NCI-H345 treated with DMSO at 0.1 percent for 48 hours (cell line): ENCODE measurements at regions not wholly inside any gene's neighbourhood (a gene's known extent, or its start where the extent isn't known, plus 50 kb on each side); places are given as distances from the start of the nearest gene placed in this dataset.
A peak's percentile ranks its signal among the peaks of the same experiment; 100 is the strongest.

Experiments used
- DNase-seq: peaks from one replicate; lab custom pipeline; 2025; ENCODE audit not compliant: unreplicated experiment; lab: John Stamatoyannopoulos, UW

DNA sequence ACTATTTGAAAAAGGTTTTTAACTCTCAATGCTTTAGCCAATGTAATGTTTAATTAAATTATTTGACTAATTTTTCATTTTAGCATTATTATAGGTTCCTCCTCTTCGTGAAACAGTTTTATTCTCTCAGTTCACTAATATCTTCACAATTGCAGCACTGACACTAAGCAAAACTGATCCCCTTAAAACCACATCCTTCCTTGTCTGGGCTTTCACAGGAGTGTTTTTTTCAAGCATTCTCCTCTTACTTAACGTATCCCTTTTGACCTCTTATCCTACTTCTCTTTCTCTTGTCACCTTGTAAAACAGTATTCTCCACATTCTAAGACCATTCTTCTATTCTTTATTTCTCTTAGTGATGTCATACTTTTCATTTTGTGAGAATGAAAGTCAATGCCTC lies 112.8 kb downstream of the DSC3 start:
- no peak for DNase-seq

GRCh38 chr18:30929065-30929464 lies 113.5 kb downstream of the DSC3 start:
- DNase-seq: no peak

DNA sequence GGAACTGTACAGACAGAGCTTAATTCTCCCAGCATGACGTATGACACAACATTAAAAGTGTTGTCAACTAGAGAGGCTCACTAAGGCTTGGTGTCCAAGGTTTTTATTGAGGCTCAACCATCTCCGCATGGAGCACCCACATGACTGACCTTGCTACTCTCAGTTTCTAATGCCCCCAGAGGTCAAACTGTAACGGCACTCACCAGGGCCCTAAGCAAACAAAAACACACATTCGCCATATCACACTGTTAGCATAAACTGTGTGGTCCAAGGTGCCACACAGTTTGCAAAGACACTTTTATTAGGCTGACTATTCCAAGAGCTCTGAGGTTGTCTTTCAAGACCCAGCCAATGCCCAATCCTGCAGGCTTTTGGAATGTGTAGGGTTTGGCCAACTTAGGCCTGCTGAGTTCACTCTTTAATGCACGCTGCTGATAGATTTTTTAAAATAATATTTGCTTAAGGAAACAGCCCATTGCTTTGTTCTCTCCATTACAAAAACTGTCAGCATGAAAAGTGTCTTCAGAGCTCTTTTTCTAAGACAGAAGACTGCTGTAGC lies 114.9 kb downstream of the DSC3 start:
- DNase-seq: no peak

DNA sequence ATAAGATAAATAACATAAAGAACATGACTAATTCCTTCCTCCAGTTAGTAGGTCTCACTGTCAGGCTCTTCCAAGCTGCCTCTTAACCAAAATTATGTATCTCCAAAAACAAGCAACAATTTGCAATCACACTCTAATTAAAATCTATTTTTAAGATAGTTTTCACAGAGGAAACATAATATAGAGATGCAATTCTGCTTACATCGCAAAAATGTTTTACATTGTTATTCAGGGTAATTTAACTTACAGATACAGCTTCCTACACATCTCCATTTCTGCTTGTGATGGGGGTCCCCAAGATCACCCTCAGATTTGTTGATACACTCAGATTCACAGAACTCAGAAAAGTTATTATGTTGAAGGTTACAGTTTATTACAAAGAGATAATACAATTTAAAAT lies 115.5 kb downstream of the DSC3 start:
- no peak for DNase-seq

DNA sequence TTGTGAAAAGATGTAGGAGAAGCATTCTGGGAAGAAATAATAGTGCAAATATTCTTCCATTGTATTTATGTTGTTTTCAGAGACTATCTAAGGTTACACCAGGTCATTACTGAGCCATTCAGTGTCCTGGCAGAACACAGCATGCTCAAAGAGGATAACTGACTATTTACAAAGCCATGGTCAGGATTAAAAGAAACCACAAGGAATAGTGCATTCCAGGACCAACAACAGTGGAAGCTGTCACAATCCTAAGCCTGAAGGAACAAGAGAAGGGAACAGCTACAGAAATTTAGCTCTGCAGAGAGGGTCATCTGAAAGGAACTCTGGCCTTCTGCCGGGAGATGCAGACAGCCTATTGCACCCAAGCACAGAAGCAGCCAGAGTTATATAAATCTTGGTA lies 116.7 kb downstream of the DSC3 start:
- DNase-seq: no peak

- DNase-seq: no peak
These were observed 121.8 kb downstream of the DSC3 start for GRCh38 chr18:30920757-30921156.

DNA sequence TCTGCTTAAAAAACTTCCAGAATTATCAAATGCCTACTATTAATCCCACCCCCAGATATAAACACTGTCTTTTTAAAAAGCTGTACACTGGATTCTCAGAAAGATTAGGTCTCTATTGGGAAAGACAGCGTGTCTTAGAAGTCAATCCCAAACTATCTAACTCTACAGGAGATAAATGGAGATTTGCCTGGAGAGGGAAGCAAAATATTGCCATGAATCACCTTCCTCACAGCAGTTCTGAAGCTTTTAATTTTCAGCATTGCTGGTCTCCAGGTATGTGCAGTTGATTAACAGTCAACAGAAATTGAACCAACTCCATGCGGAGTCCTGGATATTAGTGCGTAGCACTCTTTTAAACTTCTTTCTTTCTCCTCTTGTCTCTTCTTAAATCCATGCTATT lies 122.2 kb downstream of the DSC3 start:
- DNase-seq: no peak

- no peak for DNase-seq
These were observed 124.9 kb downstream of the DSC3 start for GRCh38 chr18:30917651-30918050.

DNA sequence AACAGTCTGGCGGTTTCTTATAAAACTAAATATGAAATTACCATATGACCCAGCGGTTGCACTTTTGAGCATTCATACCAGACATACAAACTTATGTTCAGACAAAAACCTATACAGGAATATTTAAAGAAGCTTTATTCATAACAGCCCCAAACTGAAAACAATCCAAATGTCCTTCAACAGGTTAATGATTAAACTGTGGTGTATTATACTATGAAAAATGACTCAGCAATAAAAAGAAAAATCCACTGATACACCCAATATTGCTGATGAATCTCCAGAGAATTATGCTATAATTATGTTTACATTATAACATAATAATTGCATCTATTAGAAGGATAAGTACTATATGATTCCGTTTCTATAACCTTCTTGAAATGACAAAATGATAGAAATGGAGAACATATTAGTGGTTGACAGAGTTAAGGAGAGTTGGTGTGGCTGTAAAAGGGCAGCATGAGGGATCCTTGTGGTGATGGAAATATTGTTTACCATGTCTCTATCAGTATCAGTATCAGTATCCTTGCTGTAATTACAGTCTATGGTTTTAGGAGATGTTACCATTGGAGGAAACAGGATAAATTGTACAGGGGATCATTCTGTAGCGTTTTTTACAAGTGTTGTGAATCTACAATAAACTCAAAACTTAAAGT lies 127.1 kb downstream of the DSC3 start:
- DNase-seq: no peak

DNA sequence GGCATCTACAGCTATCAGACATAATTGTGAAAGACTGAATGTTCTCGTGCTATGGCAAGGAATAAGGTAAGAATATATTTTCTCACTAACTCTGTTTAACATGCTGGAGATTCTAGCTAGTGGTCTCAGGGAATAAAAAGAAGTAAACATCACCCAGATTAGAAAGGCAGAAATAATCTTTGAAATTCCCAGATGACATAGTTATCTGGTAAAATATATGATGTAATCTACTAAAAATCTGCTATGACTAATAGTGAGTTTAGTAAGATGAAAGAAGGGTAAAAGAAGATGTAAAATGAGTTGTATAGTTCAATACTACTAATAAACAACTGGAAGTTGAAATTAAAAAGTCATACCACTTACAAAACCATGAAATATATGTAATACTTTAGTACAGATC lies 134.2 kb downstream of the DSC3 start:
- DNase-seq: no peak

DNA sequence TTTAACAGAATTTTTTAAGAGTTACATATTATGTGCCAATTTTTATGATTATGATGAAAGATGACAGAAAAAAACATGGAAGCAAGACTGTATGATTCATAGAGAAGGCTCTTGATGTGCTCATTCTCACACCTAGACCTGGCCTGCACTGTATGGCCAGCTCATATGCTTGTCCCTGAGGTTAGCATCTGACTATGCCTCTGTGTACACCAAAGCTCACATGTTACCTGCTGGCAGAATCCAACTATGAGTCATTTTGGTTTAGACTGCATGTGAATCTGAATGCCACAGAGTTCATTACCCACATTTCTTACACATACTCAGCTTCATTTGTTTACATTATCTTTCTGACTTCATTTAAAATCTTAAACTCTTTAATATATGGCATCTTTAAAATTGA lies 139.0 kb downstream of the DSC3 start:
- DNase-seq: no peak

GRCh38 chr18:30889519-30890301 lies 152.8 kb downstream of the DSC3 start:
- peak; percentile 21 for DNase-seq

- DNase-seq: no peak
These were observed 154.2 kb downstream of the DSC3 start for GRCh38 chr18:30888344-30888743.

DNA sequence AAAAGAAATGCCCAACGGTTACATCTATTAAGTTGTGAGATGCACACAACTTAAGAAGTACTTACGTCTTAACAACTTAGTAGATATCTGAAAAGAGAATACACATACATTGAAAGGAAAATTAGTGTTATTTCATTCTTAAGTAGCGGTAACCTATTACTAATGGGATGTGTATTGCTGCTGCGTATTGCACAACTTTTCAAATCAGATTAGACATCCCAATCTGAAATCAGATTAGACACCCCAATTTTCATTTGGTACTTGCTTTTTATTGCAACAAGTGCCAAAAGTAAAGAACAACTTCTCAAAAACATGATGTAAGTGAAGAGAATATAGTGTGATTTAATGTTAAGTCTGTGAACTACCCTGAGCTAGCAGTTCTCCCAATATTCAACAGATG lies 155.5 kb downstream of the DSC3 start:
- DNase-seq: no peak

GRCh38 chr18:30870466-30870865 lies 172.1 kb downstream of the DSC3 start:
- no peak for DNase-seq

GRCh38 chr18:30862900-30863299 lies 179.6 kb downstream of the DSC3 start:
- no peak for DNase-seq

- DNase-seq: no peak
These were observed 181.8 kb downstream of the DSC3 start for GRCh38 chr18:30860741-30861140.

DNA sequence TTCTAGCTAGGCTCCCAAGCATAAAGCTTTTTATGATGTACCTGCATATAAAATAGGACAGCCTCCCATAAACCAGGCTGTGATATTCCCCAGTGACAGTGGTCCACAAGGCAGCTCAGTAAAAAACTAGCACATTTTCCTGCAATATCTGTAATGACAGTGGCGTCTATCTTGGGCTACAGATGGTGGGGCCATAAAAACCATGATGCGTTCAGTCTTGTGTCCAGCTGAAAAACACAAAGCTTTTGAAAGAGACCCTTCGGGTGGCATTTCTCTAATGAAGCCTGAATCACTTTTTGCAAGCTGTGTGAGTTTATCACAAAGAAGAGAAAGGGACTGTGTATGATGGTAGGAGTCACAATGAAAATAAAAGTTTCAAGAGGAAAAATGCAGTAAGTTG lies 183.5 kb downstream of the DSC3 start:
- no peak for DNase-seq

DNA sequence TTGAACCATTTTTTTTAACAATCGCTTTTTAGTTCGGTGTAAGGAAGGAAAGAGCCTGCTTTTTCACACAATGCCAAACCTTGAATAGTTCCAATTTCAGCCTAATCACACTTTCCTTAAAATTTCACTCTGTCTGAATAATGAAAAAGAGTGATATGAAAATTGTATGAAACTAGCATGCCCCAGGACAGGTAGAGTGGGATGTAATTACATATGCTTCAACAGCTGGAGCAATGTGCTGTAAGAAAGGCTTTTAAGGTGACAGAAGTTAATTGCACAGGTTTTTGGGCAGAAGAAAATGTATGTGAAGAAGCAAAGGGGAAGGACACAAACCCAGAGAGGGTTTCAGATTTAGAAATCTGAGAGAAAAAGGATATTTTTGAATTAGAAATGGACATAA lies 184.0 kb downstream of the DSC3 start:
- no peak for DNase-seq

GRCh38 chr18:30855762-30856161 lies 186.8 kb downstream of the DSC3 start:
- no peak for DNase-seq

- DNase-seq: peak; percentile 67
These were observed 189.6 kb downstream of the DSC3 start for GRCh38 chr18:30852980-30853379.

DNA sequence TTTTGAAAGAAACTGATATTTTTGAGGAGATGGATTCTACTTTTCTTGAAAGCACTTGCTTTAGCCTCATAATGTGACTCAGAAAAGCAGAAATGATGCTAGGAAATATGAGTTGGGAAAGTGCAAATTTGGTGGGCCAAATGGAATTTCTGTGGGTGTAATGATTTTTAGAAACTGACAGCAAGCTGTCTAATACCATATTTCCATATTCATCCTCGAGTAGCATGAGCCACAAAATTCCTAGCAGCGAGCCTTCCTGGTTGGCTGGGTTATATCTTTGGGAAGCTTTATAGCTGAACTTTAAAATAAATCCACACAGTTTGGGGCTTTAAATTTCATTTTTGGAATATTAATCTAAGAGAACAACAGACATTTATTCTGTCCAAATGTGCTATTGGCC lies 190.0 kb downstream of the DSC3 start:
- no peak for DNase-seq
